HepG2 (cell line): ENCODE measurements at regions not wholly inside any gene's neighbourhood (a gene's known extent, or its start where the extent isn't known, plus 50 kb on each side); places are given as distances from the start of the nearest gene placed in this dataset.

Experiments
- ATAC-seq: fragments of 200-7000 bp; cut with Tn5 transposase; 3 replicates; pipeline ENCODE4 v1.9.1; 2020; ENCODE audit warnings: mild to moderate bottlenecking, moderate library complexity
- BruUV-seq: library from RNA; stranded (reverse); fragments of 400-500 nt; replicated peaks from 2 replicates; lab custom pipeline; 2021; lab: Mats Ljungman, UMichigan
- CTCF ChIA-PET: fragments of 300-600 bp; formaldehyde crosslinking; extraction: SDS; loops from one replicate; lab custom pipeline; 2021; ENCODE audit warnings: low total read pairs, inconsistent platforms, low intra/inter-chr PET ratio; lab: Yijun Ruan, JAX
- POLR2A ChIA-PET: fragments of 350-600 bp; sonication (Branson Sonifier 250); formaldehyde crosslinking; loops from one replicate; lab custom pipeline; 2020; ENCODE audit warnings: antibody characterized with exemption, inconsistent platforms; lab: Yijun Ruan, JAX
- DNase-seq: peaks from one replicate; pipeline ENCODE4 v3.0.0-alpha.2; 2015; ENCODE audit warnings: low spot score
- FAIRE-seq: peaks from 3 replicates; lab custom pipeline; 2011; peaks lifted over from hg19 to GRCh38; lab: Jason Lieb, UNC
- H2AFZ ChIP-seq: one replicate; pipeline ENCODE4 v1.6.1; 2011; ENCODE audit warnings: low read length, inconsistent platforms
- H3K27ac ChIP-seq: fragments of 300-600 bp; 3 replicates; pipeline ENCODE4 v1.8.0; 2011; ENCODE audit warnings: mixed run types, mild to moderate bottlenecking, mixed read lengths, low read length, inconsistent platforms; ENCODE audit not compliant: insufficient read depth; ENCODE audit errors: extremely low read length
- H3K27me3 ChIP-seq, 2 experiments: fragments of 200-600 bp in 1 of 2; 2 replicates in 1 of 2; 3 replicates in 1 of 2; pipeline versions ENCODE4 v1.6.0 to v1.8.0; 2011; ENCODE audit warnings: low read length in 2 of 2, mild to moderate bottlenecking in 2 of 2, moderate library complexity in 2 of 2, inconsistent platforms in 1 of 2; ENCODE audit not compliant: insufficient read depth in 2 of 2, control insufficient read depth in 1 of 2
- H3K36me3 ChIP-seq, 2 experiments: fragments of 200-600 bp in 1 of 2; replicated peaks in 1 of 2; 2 replicates in 1 of 2; 3 replicates in 1 of 2; pipeline versions ENCODE4 v1.5.1 to v1.8.0; 2011; ENCODE audit warnings: low read length in 2 of 2, inconsistent platforms in 1 of 2; ENCODE audit not compliant: insufficient read depth in 2 of 2, control insufficient read depth in 1 of 2
- H3K4me1 ChIP-seq: 2 replicates; pipeline ENCODE4 v1.5.1; 2012; ENCODE audit warnings: low read length, inconsistent platforms; ENCODE audit not compliant: insufficient read depth
- H3K4me2 ChIP-seq: 2 replicates; pipeline ENCODE4 v1.6.0; 2011; ENCODE audit warnings: low read depth, low read length, inconsistent platforms
- H3K4me3 ChIP-seq, 3 experiments: fragments of 200-600 bp in 1 of 3; sonication (generic), shearing (Covaris generic) in 1 of 3; replicated peaks in 1 of 3; 2 replicates each; pipeline ENCODE4 v1.5.1; 2011 to 2016; ENCODE audit warnings: low read length in 3 of 3, inconsistent platforms in 2 of 3, low read depth in 2 of 3, mild to moderate bottlenecking in 2 of 3, control low read depth in 1 of 3, mixed read lengths in 1 of 3; ENCODE audit not compliant: insufficient read depth in 1 of 3
- H3K79me2 ChIP-seq: one replicate; pipeline ENCODE4 v1.6.1; 2011; ENCODE audit warnings: low read length, inconsistent platforms; ENCODE audit not compliant: insufficient read depth
- H3K9ac ChIP-seq: 2 replicates; pipeline ENCODE4 v1.6.0; 2011; ENCODE audit warnings: mild to moderate bottlenecking, low read depth, low read length, inconsistent platforms; ENCODE audit not compliant: insufficient read depth
- H3K9me3 ChIP-seq: 2 replicates; pipeline ENCODE4 v1.5.1; 2012; ENCODE audit warnings: mild to moderate bottlenecking, low read length
- H4K20me1 ChIP-seq: 2 replicates; pipeline ENCODE4 v1.6.0; 2011; ENCODE audit warnings: inconsistent platforms, mild to moderate bottlenecking, low read length, moderate library complexity; ENCODE audit not compliant: insufficient read depth
- ADNP ChIP-seq: sonication (generic); formaldehyde crosslinking; IDR thresholded peaks from 2 replicates; pipeline ENCODE4 v1.4.0; 2020; ENCODE audit warnings: missing genetic modification reagents
- ELF3 ChIP-seq: IDR thresholded peaks from 2 replicates; pipeline ENCODE4 v1.6.1; 2016; ENCODE audit warnings: missing genetic modification reagents, missing compliant biosample characterization
- KLF12 ChIP-seq: sonication (generic); formaldehyde crosslinking; IDR thresholded peaks from 2 replicates; pipeline ENCODE4 v1.4.0; 2020; ENCODE audit warnings: missing genetic modification reagents, borderline replicate concordance
- NFKB2 ChIP-seq: sonication (generic); formaldehyde crosslinking; IDR thresholded peaks from 2 replicates; pipeline ENCODE4 v1.4.0; 2020; ENCODE audit warnings: missing genetic modification reagents, borderline replicate concordance
- SRY ChIP-seq: sonication (generic); formaldehyde crosslinking; IDR thresholded peaks from 2 replicates; pipeline ENCODE4 v1.8.0; 2022; ENCODE audit warnings: mild to moderate bottlenecking, missing genetic modification reagents
- SSRP1 ChIP-seq: IDR thresholded peaks from 2 replicates; pipeline ENCODE4 v1.6.1; 2016; ENCODE audit warnings: control low read depth
- TGIF2 ChIP-seq: IDR thresholded peaks from 2 replicates; pipeline ENCODE4 v1.6.1; 2016; ENCODE audit warnings: control low read depth, missing compliant biosample characterization
- U2AF1 ChIP-seq: fragments of 200-400 bp; formaldehyde crosslinking; optimal IDR thresholded peaks from 2 replicates; pipeline ENCODE3; 2017; ENCODE audit warnings: mild to moderate bottlenecking, low read depth, low read length
- ZNF143 ChIP-seq: sonication (generic); formaldehyde crosslinking; IDR thresholded peaks from 2 replicates; pipeline ENCODE4 v1.4.0; 2020; ENCODE audit warnings: missing genetic modification reagents
- ZNF20 ChIP-seq: sonication (generic); formaldehyde crosslinking; IDR thresholded peaks from 2 replicates; pipeline ENCODE4 v1.4.0; 2020; ENCODE audit warnings: mild to moderate bottlenecking, moderate library complexity, missing genetic modification reagents
- ZNF672 ChIP-seq: sonication (generic); formaldehyde crosslinking; IDR thresholded peaks from 2 replicates; pipeline ENCODE4 v1.8.1; 2022; ENCODE audit warnings: missing genetic modification reagents
- ZNF770 ChIP-seq: sonication (generic); formaldehyde crosslinking; IDR thresholded peaks from 2 replicates; pipeline ENCODE4 v1.5.0; 2020; ENCODE audit warnings: mild to moderate bottlenecking, missing genetic modification reagents
- ZSCAN31 ChIP-seq: sonication (generic); formaldehyde crosslinking; IDR thresholded peaks from 2 replicates; pipeline ENCODE4 v1.5.0; 2020; ENCODE audit warnings: low read depth, mild to moderate bottlenecking, missing genetic modification reagents
- in situ Hi-C: cut with HindIII; loops from 2 replicates; pipeline ENCODE4 v1.10.0; 2017; ENCODE audit warnings: low pct_unique_long_range_greater_than_20kb; ENCODE audit not compliant: extremely low pct_ligation_motif_present
- intact Hi-C: fragments of 100-400 bp; cut with micrococcal nuclease; formaldehyde crosslinking; loops from one replicate; pipeline ENCODE4 v1.10.0; 2022; ENCODE audit not compliant: unreplicated experiment
- TF ChIP-seq, protein P1 (sequence below): sonication (generic); formaldehyde crosslinking; conservative IDR thresholded peaks from 2 replicates; pipeline ENCODE4 v1.5.0; 2020; ENCODE audit warnings: missing genetic modification reagents
- TF ChIP-seq, protein P2 (sequence below): sonication (generic); formaldehyde crosslinking; IDR thresholded peaks from 2 replicates; pipeline ENCODE4 v1.8.0; 2022; ENCODE audit warnings: missing genetic modification reagents, mild to moderate bottlenecking, borderline replicate concordance

DNA sequence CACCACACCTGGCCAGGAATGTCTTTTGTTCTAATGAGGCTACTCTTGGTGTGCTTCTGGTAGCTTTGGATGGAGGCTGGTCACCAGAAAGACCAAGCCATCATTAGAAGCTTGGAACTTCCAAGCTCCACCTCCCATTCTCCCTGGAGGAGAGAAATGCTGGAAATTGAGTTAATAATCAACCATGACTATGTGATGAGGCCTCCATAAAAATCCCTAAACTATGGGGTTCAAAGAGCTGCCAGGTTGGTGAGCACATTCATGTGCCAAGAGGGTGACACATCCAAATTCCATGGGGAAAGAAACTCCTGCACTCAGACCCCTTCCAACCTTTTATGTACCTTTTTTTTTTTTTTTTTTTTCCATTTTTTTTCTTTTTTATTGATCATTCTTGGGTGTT is 105.5 kb upstream of the SPATA31C2 start:
- ChIA-PET CTCF (no interaction called here), POLR2A (no interaction called here)
- no peak for FAIRE-seq
- no peak for DNase-seq
- Histone ChIP-seq H3K36me3 (no peaks in the 10 kb centered on the region), H2AFZ (no peak overlapping the region), H3K4me2 (no peak overlapping the region), H3K4me3 (no peak overlapping the region), H3K4me1 (no peaks in the 10 kb centered on the region), H3K9me3 (no peaks in the 10 kb centered on the region)
- TF ChIP-seq SSRP1 (CRISPR knock-in tag) (no peak), KLF12 (no peak), ZNF143 (no peak), U2AF1 (no peak), NFKB2 (CRISPR knock-in tag) (no peak), SRY (CRISPR knock-in tag) (no peak), ZSCAN31 (no peak), ZNF770 (no peak), ZNF20 (no peak), ZNF672 (CRISPR knock-in tag) (no peak), TGIF2 (CRISPR knock-in tag) (no peak), ELF3 (CRISPR knock-in tag) (no peak), ADNP (CRISPR knock-in tag) (no peak)
- TF ChIP-seq, protein P1, sequence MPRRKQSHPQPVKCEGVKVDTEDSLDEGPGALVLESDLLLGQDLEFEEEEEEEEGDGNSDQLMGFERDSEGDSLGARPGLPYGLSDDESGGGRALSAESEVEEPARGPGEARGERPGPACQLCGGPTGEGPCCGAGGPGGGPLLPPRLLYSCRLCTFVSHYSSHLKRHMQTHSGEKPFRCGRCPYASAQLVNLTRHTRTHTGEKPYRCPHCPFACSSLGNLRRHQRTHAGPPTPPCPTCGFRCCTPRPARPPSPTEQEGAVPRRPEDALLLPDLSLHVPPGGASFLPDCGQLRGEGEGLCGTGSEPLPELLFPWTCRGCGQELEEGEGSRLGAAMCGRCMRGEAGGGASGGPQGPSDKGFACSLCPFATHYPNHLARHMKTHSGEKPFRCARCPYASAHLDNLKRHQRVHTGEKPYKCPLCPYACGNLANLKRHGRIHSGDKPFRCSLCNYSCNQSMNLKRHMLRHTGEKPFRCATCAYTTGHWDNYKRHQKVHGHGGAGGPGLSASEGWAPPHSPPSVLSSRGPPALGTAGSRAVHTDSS = no peak
- TF ChIP-seq, protein P2, sequence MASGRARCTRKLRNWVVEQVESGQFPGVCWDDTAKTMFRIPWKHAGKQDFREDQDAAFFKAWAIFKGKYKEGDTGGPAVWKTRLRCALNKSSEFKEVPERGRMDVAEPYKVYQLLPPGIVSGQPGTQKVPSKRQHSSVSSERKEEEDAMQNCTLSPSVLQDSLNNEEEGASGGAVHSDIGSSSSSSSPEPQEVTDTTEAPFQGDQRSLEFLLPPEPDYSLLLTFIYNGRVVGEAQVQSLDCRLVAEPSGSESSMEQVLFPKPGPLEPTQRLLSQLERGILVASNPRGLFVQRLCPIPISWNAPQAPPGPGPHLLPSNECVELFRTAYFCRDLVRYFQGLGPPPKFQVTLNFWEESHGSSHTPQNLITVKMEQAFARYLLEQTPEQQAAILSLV = no peak
- TF ChIP-seq, all 625 proteins: peak for 0
- Histone ChIP-seq H3K9ac (no peak overlapping the region), H3K27me3 (no peaks in the 10 kb centered on the region), H3K79me2 (no peaks in the 10 kb centered on the region), H4K20me1 (no peaks in the 10 kb centered on the region), H3K27ac (no peak overlapping the region)
- in situ Hi-C loops (no loop called here), intact Hi-C loops (no loop called here)
- no TSS peak for BruUV-seq
- ATAC-seq = no peak
